ENCODE measurements at regions not wholly inside any gene's neighbourhood (a gene's known extent, or its start where the extent isn't known, plus 50 kb on each side); places are given as distances from the start of the nearest gene placed in this dataset.

DNA sequence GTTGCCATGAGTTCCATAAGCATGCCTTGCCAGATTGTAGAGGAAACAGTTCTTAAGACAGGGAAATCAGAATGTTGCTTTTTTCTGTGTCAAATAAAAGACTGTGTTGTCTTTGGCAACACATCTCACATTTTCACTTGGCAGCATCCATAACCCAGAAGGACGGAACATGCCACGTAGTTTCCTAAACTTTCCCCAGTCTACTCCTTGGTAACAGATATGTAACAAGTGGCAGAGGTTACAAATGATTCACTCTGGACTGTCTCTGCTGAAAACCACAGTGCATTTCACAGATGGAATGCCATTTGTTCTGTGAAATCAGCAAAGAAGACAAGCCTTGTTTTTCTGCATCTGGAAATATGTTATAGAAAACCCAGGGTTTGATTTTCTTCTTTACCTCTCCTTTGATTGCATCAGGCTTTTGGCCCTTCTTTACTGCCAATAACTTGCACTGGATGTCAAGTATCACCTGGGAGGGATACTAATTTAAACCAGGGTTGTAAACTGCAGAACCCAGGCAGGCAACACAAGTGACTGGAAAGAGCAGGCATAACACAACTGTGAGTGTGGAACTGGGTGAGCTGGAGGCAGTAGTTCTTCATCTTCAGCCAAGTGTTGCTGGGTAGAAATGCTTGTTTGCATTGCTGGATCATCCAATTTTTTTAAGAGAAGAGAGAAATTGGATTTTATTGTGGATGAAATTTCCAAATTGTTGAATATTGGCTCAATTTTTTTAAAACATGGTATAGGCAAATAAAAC is 124.4 kb upstream of the FOXB1 start:
- H3K4me3 ChIP-seq (ENCODE audit: low read length in 2 of 2) = no peak overlapping the region
- H3K27ac ChIP-seq (ENCODE audit: low read depth, low read length) = no peak overlapping the region
- no peak for DNase-seq
- H3K9me3 ChIP-seq (ENCODE audit: control insufficient read depth in 1 of 2, low read length in 2 of 2) = no peaks in the 10 kb centered on the region
- H3K36me3 Mint-ChIP-seq = no peaks in the 10 kb centered on the region
- H3K27me3 ChIP-seq (ENCODE audit: insufficient read depth, low read length) = no peaks in the 10 kb centered on the region
- H3K27ac Mint-ChIP-seq = no peak overlapping the region
- POLR2A ChIA-PET (ENCODE audit: partially characterized antibody) = no interaction called here
- no peaks in the 10 kb centered on the region for H3K36me3 ChIP-seq (ENCODE audit: insufficient read depth, low read length)
- H3K4me3 Mint-ChIP-seq = no peak overlapping the region
- peaks cover 0 to 18% of the 10 kb centered on the region in 2 donors for H3K27me3 Mint-ChIP-seq
- intact Hi-C loops (cut with micrococcal nuclease) = no loop called here
- H3K4me1 ChIP-seq (ENCODE audit: insufficient read depth, low read length) = no peaks in the 10 kb centered on the region
- peaks cover 0 to 1% (median 0%) of the 10 kb centered on the region in 4 donors for H3K4me1 Mint-ChIP-seq
- CTCF ChIA-PET (ENCODE audit: partially characterized antibody) = no interaction called here
- no peaks in the 10 kb centered on the region for H3K9me3 Mint-ChIP-seq

DNA sequence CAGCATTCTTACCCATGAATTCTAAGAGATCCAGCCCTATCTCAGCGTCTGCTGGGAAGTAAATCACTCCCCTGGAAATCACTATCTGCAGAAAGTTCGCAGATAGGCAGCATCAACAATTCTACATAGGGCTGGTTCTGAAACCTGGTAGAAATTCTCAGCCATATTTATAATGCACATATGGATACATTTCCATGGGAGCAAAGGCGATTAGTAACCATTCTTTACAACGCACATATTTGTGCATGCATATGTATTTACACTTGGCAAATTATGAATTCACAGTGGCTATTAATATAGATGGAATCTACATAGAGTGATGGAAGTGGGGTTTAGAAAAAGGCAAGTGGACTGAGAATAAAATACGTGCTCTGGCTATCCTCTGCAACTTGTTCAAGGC is 128.0 kb upstream of the FOXB1 start:
- H3K4me3 ChIP-seq (ENCODE audit: low read length in 2 of 2) = no peak overlapping the region
- H3K27ac ChIP-seq (ENCODE audit: low read depth, low read length) = no peak overlapping the region
- no peak for DNase-seq
- no peaks in the 10 kb centered on the region for H3K4me1 ChIP-seq (ENCODE audit: insufficient read depth, low read length)
- Mint-ChIP-seq H3K4me1 (peaks cover 0 to 3% (median 0%) of the 10 kb centered on the region in 4 donors), H3K4me3 (no peak overlapping the region), H3K27me3 (peaks cover 7 to 17% of the 10 kb centered on the region in 2 donors), H3K27ac (no peak overlapping the region), H3K36me3 (no peaks in the 10 kb centered on the region), H3K9me3 (no peaks in the 10 kb centered on the region)
- no peaks in the 10 kb centered on the region for H3K27me3 ChIP-seq (ENCODE audit: insufficient read depth, low read length)
- H3K36me3 ChIP-seq (ENCODE audit: insufficient read depth, low read length) = no peaks in the 10 kb centered on the region
- CTCF ChIA-PET (ENCODE audit: partially characterized antibody) = no interaction called here
- intact Hi-C loops (cut with micrococcal nuclease) = no loop called here
- no peaks in the 10 kb centered on the region for H3K9me3 ChIP-seq (ENCODE audit: control insufficient read depth in 1 of 2, low read length in 2 of 2)
- POLR2A ChIA-PET (ENCODE audit: partially characterized antibody) = no interaction called here

- no peaks in the 10 kb centered on the region for H3K36me3 Mint-ChIP-seq
- peaks cover 7 to 13% of the 10 kb centered on the region in 2 donors for H3K27me3 Mint-ChIP-seq
- CTCF ChIA-PET (ENCODE audit: partially characterized antibody) = no interaction called here
- H3K4me3 Mint-ChIP-seq = no peak overlapping the region
- H3K4me3 ChIP-seq (ENCODE audit: low read length in 2 of 2) = no peak overlapping the region
- no peak overlapping the region for H3K27ac ChIP-seq (ENCODE audit: low read depth, low read length)
- no peaks in the 10 kb centered on the region for H3K36me3 ChIP-seq (ENCODE audit: insufficient read depth, low read length)
- POLR2A ChIA-PET (ENCODE audit: partially characterized antibody) = no interaction called here
- DNase-seq = no peak
- no peaks in the 10 kb centered on the region for H3K9me3 Mint-ChIP-seq
- peaks cover 0 to 3% (median 0%) of the 10 kb centered on the region in 4 donors for H3K4me1 Mint-ChIP-seq
- no peaks in the 10 kb centered on the region for H3K4me1 ChIP-seq (ENCODE audit: insufficient read depth, low read length)
- no peaks in the 10 kb centered on the region for H3K27me3 ChIP-seq (ENCODE audit: insufficient read depth, low read length)
- no peaks in the 10 kb centered on the region for H3K9me3 ChIP-seq (ENCODE audit: control insufficient read depth in 1 of 2, low read length in 2 of 2)
- H3K27ac Mint-ChIP-seq = no peak overlapping the region
- intact Hi-C loops (cut with micrococcal nuclease) = no loop called here
Observed at GRCh38 chr15:59873644-59874272, 130.4 kb upstream of the FOXB1 start.

DNA sequence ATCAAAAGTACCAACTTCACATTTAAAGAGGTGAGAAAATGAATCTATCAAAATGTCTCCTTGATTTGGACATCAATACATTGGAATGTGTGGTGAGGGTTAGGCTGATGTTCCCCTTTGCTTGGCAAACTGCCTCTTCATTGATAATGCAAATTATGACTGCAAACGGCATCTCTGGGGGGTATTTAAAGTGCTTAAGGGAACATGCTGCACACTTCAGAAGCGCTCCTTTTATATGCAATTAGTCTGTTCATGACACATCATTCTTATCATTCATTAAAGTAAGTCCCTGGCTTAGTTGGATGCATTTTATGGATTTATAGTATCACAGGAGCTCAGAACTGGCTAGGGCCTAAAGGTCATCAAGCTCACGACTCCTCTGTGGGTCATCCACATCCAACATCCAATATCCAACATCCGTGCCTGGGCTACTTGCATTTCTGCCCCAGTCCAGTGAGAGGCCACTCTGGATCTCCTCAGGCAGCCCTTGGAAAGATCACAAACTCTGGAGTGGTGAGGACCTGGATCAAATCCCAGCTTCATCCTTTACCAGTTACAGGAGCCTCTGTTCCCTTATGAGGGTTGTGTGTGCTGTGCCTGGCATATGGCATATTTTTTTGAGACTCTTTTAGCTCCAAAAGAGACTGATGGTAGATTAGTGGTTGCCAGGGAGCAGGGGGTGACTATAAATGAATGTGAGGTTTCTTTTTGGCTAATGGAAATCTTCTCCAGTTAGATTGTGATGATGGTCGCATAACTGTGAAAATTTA is 136.8 kb upstream of the FOXB1 start:
- H3K4me1 Mint-ChIP-seq = peaks cover 0 to 2% (median 0%) of the 10 kb centered on the region in 4 donors
- ChIA-PET POLR2A (ENCODE audit: partially characterized antibody) (no interaction called here), CTCF (ENCODE audit: partially characterized antibody) (interaction anchor here (1.0 kb wide), 1 partner anchor 11 kb away, joined by 3 read pairs; no protein-coding TSS in a partner anchor)

DNA sequence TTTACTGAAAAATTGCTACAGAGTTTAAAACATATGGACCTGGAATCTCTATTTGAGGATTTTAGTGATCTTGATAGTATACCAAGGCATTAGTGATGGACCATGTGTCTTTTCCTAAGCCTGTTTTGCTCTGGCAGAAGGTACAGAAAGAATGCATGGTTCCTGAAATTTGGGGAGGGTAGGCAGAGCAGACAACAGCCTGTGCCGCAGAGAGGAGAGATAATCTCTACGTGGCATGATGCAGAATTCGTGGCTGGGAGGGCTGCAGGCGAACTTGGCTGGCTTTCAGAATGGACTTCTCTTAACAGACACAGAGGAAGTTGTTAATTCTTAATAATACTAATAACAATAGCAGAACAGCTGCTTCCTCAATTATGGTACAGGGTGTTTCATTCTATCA is 137.5 kb upstream of the FOXB1 start:
- peaks cover under 1 to 4% of the 10 kb centered on the region in 2 donors for H3K27me3 Mint-ChIP-seq

More for the DNA sequence above, 136.8 kb upstream of the FOXB1 start:
- peaks cover 0 to 6% of the 10 kb centered on the region in 2 donors for H3K27me3 Mint-ChIP-seq
- H3K36me3 ChIP-seq (ENCODE audit: insufficient read depth, low read length) = no peaks in the 10 kb centered on the region
- H3K36me3 Mint-ChIP-seq = no peaks in the 10 kb centered on the region
- no peaks in the 10 kb centered on the region for H3K4me1 ChIP-seq (ENCODE audit: insufficient read depth, low read length)
- H3K9me3 ChIP-seq (ENCODE audit: control insufficient read depth in 1 of 2, low read length in 2 of 2) = no peaks in the 10 kb centered on the region
- no peaks in the 10 kb centered on the region for H3K27me3 ChIP-seq (ENCODE audit: insufficient read depth, low read length)
- no peak for DNase-seq
- no peak overlapping the region for H3K27ac Mint-ChIP-seq
- no peak overlapping the region for H3K4me3 Mint-ChIP-seq
- intact Hi-C loops (cut with micrococcal nuclease) = no loop called here
- no peak overlapping the region for H3K27ac ChIP-seq (ENCODE audit: low read depth, low read length)
- no peak overlapping the region for H3K4me3 ChIP-seq (ENCODE audit: low read length in 2 of 2)
- no peaks in the 10 kb centered on the region for H3K9me3 Mint-ChIP-seq

DNA sequence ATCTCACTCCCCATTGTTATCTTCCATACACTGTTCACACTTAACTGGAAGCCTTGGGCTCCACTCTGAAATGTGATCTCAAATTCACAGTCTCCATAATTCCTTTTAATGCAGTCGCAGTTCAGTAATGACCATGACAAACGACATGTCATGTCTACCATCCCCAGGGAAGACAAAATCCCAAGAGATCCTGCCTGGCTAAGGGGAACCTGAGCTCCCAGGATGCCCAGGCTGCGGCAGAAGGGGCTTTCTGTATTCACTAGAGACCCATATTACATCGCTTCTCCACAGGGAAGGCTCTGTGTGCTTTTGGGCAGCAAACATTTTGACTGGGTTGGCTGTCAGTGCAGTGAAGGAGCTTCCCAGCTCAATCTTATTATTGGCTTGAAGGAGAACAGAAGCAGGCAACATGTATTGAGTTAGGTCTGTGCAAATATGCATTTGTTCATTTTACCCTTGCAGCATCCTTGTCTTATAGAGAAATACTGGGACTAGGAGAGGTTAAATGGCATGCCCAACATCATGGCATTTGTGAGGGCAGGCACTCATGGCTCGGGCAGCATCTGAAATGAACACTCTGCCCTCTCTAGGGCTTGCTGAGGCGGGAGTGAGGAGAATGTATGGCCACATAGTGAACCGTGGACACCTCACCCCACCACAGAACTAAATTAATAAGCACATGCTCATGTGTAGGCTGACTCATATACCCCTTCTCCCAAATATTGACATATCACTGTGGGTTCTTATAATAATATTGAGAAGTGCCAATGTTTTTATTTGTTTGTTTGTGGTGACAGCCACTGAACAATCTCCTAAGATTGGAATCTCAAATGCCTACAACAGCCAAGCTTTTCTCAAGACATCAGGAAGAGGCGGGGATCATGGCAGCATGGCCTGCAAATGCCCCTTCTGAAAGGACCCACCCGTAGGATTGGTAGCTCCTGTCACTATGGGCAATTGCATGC is 141.6 kb upstream of the FOXB1 start:
- intact Hi-C loops (cut with micrococcal nuclease) = no loop called here
- ChIA-PET CTCF (ENCODE audit: partially characterized antibody) (interaction anchor here (1.3 to 1.4 kb wide), 2 partner anchors 55 to 59 kb away, joined by 3 to 4 read pairs; no protein-coding TSS in a partner anchor), POLR2A (ENCODE audit: partially characterized antibody) (no interaction called here)
- no peaks in the 10 kb centered on the region for H3K36me3 ChIP-seq (ENCODE audit: insufficient read depth, low read length)
- Mint-ChIP-seq H3K4me1 (peaks cover 0 to 2% (median 0%) of the 10 kb centered on the region in 4 donors), H3K27me3 (peaks cover 8% of the 10 kb centered on the region in 2 donors), H3K36me3 (no peaks in the 10 kb centered on the region), H3K4me3 (no peak overlapping the region), H3K9me3 (no peaks in the 10 kb centered on the region), H3K27ac (no peak overlapping the region)
- H3K9me3 ChIP-seq (ENCODE audit: control insufficient read depth in 1 of 2, low read length in 2 of 2) = no peaks in the 10 kb centered on the region
- H3K4me3 ChIP-seq (ENCODE audit: low read length in 2 of 2) = no peak overlapping the region
- DNase-seq = no peak
- H3K27me3 ChIP-seq (ENCODE audit: insufficient read depth, low read length) = no peaks in the 10 kb centered on the region
- H3K4me1 ChIP-seq (ENCODE audit: insufficient read depth, low read length) = no peaks in the 10 kb centered on the region
- H3K27ac ChIP-seq (ENCODE audit: low read depth, low read length) = no peak overlapping the region

More for the DNA sequence above, 137.5 kb upstream of the FOXB1 start:
- H3K4me3 ChIP-seq (ENCODE audit: low read length in 2 of 2) = no peak overlapping the region
- no peak overlapping the region for H3K27ac ChIP-seq (ENCODE audit: low read depth, low read length)
- Mint-ChIP-seq H3K36me3 (no peaks in the 10 kb centered on the region), H3K9me3 (no peaks in the 10 kb centered on the region), H3K4me1 (peaks cover 0 to 2% (median 0%) of the 10 kb centered on the region in 4 donors), H3K27ac (peak overlapping the region in 1 of 7 donors; percentile 54), H3K4me3 (no peak overlapping the region)
- CTCF ChIA-PET (ENCODE audit: partially characterized antibody) = no interaction called here
- no peak for DNase-seq
- H3K36me3 ChIP-seq (ENCODE audit: insufficient read depth, low read length) = no peaks in the 10 kb centered on the region
- no peaks in the 10 kb centered on the region for H3K4me1 ChIP-seq (ENCODE audit: insufficient read depth, low read length)
- intact Hi-C loops (cut with micrococcal nuclease) = no loop called here
- H3K27me3 ChIP-seq (ENCODE audit: insufficient read depth, low read length) = no peaks in the 10 kb centered on the region
- POLR2A ChIA-PET (ENCODE audit: partially characterized antibody) = no interaction called here
- H3K9me3 ChIP-seq (ENCODE audit: control insufficient read depth in 1 of 2, low read length in 2 of 2) = no peaks in the 10 kb centered on the region

Measured in CD4-positive, alpha-beta memory T cell (primary cell).